Osteocyte (in vitro differentiated cells): ENCODE measurements at regions not wholly inside any gene's neighbourhood (a gene's known extent, or its start where the extent isn't known, plus 50 kb on each side); places are given as distances from the start of the nearest gene placed in this dataset.

Experiments used
- DNase-seq: peaks from one replicate; pipeline ENCODE4 v3.0.0; 2021; ENCODE audit warnings: mixed read lengths; ENCODE audit not compliant: unreplicated experiment; ENCODE audit errors: extremely low spot score
- H3K27ac Mint-ChIP-seq: one replicate; pipeline ENCODE4 v1.8.0; 2021; ENCODE audit warnings: mild to moderate bottlenecking, mixed read lengths; ENCODE audit not compliant: unreplicated experiment
- H3K27me3 Mint-ChIP-seq: one replicate; pipeline ENCODE4 v1.8.0; 2021; ENCODE audit warnings: mixed read lengths; ENCODE audit not compliant: unreplicated experiment
- H3K36me3 Mint-ChIP-seq: one replicate; pipeline ENCODE4 v1.8.0; 2021; ENCODE audit warnings: mixed read lengths; ENCODE audit not compliant: unreplicated experiment
- H3K4me1 Mint-ChIP-seq: one replicate; pipeline ENCODE4 v1.8.0; 2021; ENCODE audit warnings: mixed read lengths; ENCODE audit not compliant: unreplicated experiment
- H3K4me3 Mint-ChIP-seq: one replicate; pipeline ENCODE4 v1.8.0; 2021; ENCODE audit warnings: mild to moderate bottlenecking, moderate library complexity, mixed read lengths; ENCODE audit not compliant: unreplicated experiment
- H3K9me3 Mint-ChIP-seq: one replicate; pipeline ENCODE4 v1.8.0; 2021; ENCODE audit warnings: mixed read lengths; ENCODE audit not compliant: unreplicated experiment
- TF ChIP-seq, protein P1 (sequence below): fragments of 200-600 bp; sonication (generic); IDR thresholded peaks from 2 replicates; pipeline ENCODE4 v1.5.0; 2021; ENCODE audit warnings: antibody characterized with exemption, mild to moderate bottlenecking, moderate library complexity

DNA sequence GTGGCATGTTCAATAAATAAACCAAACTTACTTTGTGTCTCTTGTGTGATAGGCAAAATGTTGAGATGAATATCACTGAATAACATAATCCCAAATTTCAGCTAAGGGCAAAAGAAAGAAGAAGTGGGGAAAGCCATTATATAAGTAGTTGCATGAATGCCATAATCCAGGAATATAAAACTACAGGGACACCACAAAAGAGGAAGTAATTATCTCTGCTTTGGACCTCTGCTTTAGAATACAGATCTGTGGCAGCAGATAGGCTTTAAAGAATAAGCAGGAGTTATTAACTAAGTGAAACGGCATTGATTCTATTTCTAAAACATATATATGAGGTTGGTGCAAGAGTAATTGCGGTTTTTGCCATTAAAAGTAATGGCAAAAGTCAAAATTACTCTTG is 288.5 kb upstream of the SNX7 start:
- H3K36me3 Mint-ChIP-seq, result no peaks in the 10 kb centered on the region
- no peak overlapping the region for H3K27ac Mint-ChIP-seq
- no peak for DNase-seq

DNA sequence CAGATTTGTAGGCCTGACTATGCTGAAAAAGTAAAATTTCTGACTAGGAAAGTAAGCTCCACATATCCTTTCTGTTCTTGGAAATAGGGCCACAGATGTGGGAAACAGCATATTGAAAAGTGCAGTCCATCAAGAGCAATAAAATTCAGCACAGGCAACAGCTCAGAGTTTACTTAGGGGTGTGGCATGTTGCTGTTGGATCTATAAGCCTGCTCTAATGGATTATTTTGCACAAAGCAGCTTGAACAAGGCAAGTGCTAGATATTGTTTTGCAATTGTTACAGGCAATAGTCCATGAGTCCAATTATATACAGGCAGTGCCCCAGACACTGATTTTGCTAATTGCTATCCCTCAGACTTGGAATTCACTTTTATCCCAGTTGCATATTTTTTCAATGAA is 289.8 kb upstream of the SNX7 start:
- no peak for DNase-seq
- Mint-ChIP-seq H3K27ac (no peak overlapping the region), H3K27me3 (no peaks in the 10 kb centered on the region), H3K4me1 (no peaks in the 10 kb centered on the region), H3K36me3 (no peaks in the 10 kb centered on the region), H3K9me3 (no peaks in the 10 kb centered on the region), H3K4me3 (no peak overlapping the region)
- TF ChIP-seq, protein P1, sequence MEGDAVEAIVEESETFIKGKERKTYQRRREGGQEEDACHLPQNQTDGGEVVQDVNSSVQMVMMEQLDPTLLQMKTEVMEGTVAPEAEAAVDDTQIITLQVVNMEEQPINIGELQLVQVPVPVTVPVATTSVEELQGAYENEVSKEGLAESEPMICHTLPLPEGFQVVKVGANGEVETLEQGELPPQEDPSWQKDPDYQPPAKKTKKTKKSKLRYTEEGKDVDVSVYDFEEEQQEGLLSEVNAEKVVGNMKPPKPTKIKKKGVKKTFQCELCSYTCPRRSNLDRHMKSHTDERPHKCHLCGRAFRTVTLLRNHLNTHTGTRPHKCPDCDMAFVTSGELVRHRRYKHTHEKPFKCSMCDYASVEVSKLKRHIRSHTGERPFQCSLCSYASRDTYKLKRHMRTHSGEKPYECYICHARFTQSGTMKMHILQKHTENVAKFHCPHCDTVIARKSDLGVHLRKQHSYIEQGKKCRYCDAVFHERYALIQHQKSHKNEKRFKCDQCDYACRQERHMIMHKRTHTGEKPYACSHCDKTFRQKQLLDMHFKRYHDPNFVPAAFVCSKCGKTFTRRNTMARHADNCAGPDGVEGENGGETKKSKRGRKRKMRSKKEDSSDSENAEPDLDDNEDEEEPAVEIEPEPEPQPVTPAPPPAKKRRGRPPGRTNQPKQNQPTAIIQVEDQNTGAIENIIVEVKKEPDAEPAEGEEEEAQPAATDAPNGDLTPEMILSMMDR, result no peak

More for the DNA sequence above, 288.5 kb upstream of the SNX7 start:
- no peak overlapping the region for H3K4me3 Mint-ChIP-seq
- no peaks in the 10 kb centered on the region for H3K4me1 Mint-ChIP-seq
- TF ChIP-seq, protein P1, result no peak
- no peaks in the 10 kb centered on the region for H3K27me3 Mint-ChIP-seq
- H3K9me3 Mint-ChIP-seq, result no peaks in the 10 kb centered on the region

DNA sequence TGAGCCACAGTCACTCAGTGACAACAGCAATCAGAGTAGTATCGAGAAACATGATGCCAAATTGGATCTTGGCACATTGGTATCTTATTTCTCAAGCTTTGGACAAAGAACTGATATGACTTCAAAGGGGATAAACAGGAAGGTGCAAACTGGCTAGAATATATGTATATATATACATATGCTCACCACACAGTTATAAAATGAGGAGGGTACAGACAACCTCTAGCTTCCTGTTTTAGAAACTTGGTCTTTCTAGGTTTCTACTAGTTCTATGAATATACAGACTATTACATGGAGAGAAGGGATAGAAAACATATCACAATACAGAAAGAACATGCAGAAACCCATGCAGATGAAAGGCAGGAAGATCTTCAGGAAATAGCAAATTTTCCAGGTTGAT is 292.1 kb upstream of the SNX7 start:
- Mint-ChIP-seq H3K9me3 (no peaks in the 10 kb centered on the region), H3K27ac (no peak overlapping the region), H3K27me3 (no peaks in the 10 kb centered on the region), H3K36me3 (no peaks in the 10 kb centered on the region), H3K4me3 (no peak overlapping the region), H3K4me1 (no peaks in the 10 kb centered on the region)
- TF ChIP-seq, protein P1, result no peak
- no peak for DNase-seq

DNA sequence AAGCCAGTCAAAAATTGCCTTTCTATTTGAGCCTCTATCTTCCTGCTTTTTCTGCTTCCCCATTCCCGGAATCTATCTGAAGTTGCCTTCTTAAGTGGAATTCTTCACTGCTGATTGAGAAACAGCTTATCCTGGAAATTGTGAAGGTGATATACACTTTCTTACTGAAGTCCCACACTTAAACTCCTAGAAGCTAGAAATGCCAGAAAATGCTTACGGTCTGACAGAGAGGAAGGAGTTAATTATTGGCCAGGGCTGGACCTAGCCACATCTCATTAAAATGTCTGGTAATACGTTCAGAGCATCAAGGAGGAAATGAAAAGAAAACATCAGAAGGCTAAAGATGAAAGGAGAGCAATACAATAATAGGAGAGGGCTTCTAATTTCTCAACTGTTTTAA is 292.5 kb upstream of the SNX7 start:
- Mint-ChIP-seq H3K36me3 (no peaks in the 10 kb centered on the region), H3K27ac (no peak overlapping the region), H3K9me3 (no peaks in the 10 kb centered on the region), H3K4me3 (no peak overlapping the region), H3K4me1 (no peaks in the 10 kb centered on the region), H3K27me3 (no peaks in the 10 kb centered on the region)
- TF ChIP-seq, protein P1, result no peak
- no peak for DNase-seq

DNA sequence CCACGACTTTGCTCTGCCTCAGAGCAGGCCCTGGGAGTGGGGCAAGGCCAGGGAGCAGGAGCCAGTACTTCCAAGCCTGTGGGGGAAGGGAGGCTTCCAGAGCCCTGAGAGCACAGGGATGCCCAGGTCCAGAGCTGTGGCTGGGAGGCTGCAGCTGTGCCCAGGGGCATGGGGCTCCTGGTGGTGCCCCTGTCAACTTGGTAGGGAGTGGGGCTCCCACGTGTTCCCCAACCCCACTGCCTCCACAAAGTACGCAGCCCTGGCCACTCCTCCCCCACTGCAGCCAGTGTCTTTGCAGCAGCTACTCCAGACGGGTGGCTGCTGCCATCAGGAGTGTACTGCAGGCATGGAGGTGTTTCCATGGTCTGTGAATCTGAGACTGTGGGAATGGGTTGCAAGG is 294.1 kb upstream of the SNX7 start:
- H3K36me3 Mint-ChIP-seq, result no peaks in the 10 kb centered on the region
- H3K9me3 Mint-ChIP-seq, result no peaks in the 10 kb centered on the region
- no peak overlapping the region for H3K27ac Mint-ChIP-seq
- TF ChIP-seq, protein P1, result no peak
- H3K27me3 Mint-ChIP-seq, result no peaks in the 10 kb centered on the region
- no peak for DNase-seq
- H3K4me3 Mint-ChIP-seq, result no peak overlapping the region
- H3K4me1 Mint-ChIP-seq, result no peaks in the 10 kb centered on the region
